Gastrocnemius medialis (tissue), 4 donors: ENCODE measurements at regions not wholly inside any gene's neighbourhood (a gene's known extent, or its start where the extent isn't known, plus 50 kb on each side); places are given as distances from the start of the nearest gene placed in this dataset.

Experiments used
- POLR2A ChIP-seq, 2 donors: fragments of 450-650 bp; IDR thresholded peaks; one replicate each; pipeline ENCODE4 v1.6.1; 2017; ENCODE audit warnings: antibody characterized with exemption in 2 of 2, mild to moderate bottlenecking in 2 of 2, moderate library complexity in 2 of 2
- TF ChIP-seq, protein P1 (sequence below), 5 experiments: fragments of 450-650 bp in 3 of 5; fragments of 200-600 bp in 2 of 5; sonication (generic) in 2 of 5; IDR thresholded peaks in 4 of 5; conservative IDR thresholded peaks in 1 of 5; 1 replicate in 4 of 5; 2 replicates in 1 of 5; pipeline ENCODE4 v1.5.1; 2016 to 2019; ENCODE audit warnings: antibody characterized with exemption in 5 of 5, mild to moderate bottlenecking in 3 of 5, moderate library complexity in 3 of 5

DNA sequence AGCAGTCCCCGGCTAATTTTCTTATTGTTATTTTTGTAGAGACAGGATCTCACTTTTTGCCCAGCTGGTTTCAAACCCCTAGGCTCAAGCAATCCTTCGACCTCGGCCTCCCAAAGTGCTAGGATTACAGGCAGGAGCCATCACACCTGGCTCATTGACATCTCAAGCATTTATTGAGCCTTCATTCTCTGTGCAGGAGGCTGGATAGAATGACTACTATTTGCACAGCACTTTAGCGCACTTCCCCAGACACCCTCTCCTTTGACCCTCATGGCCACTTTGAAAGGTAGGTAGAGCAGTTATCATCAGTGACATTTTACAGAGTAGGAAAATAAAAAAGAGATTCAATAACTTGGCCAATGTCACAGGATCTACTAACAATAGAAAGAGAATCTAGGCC lies 124.0 kb upstream of the STXBP5 start:
- TF ChIP-seq, protein P1, sequence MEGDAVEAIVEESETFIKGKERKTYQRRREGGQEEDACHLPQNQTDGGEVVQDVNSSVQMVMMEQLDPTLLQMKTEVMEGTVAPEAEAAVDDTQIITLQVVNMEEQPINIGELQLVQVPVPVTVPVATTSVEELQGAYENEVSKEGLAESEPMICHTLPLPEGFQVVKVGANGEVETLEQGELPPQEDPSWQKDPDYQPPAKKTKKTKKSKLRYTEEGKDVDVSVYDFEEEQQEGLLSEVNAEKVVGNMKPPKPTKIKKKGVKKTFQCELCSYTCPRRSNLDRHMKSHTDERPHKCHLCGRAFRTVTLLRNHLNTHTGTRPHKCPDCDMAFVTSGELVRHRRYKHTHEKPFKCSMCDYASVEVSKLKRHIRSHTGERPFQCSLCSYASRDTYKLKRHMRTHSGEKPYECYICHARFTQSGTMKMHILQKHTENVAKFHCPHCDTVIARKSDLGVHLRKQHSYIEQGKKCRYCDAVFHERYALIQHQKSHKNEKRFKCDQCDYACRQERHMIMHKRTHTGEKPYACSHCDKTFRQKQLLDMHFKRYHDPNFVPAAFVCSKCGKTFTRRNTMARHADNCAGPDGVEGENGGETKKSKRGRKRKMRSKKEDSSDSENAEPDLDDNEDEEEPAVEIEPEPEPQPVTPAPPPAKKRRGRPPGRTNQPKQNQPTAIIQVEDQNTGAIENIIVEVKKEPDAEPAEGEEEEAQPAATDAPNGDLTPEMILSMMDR (IDR thresholded peaks at IDR 0.05 in 4 of 5, conservative IDR thresholded peaks at IDR 0.05 in 1 of 5): no peak
- TF ChIP-seq POLR2A (IDR thresholded peaks at IDR 0.05): no peak
